Loucy (cell line): ENCODE measurements at regions not wholly inside any gene's neighbourhood (a gene's known extent, or its start where the extent isn't known, plus 50 kb on each side); places are given as distances from the start of the nearest gene placed in this dataset.

Source experiments
- EZH2phosphoT487 ChIP-seq: fragments of 200-600 bp; IDR thresholded peaks from 2 replicates; pipeline ENCODE4 v1.6.1; 2018; ENCODE audit warnings: antibody characterized with exemption, mild to moderate bottlenecking, moderate library complexity, borderline replicate concordance
- TF ChIP-seq, protein P1 (sequence below): fragments of 200-600 bp; sonication (generic); conservative IDR thresholded peaks from 2 replicates; pipeline ENCODE4 v1.5.1; 2014; ENCODE audit warnings: mild to moderate bottlenecking, antibody characterized with exemption, low read length

GRCh38 chr17:77535892-77536291 lies 395.1 kb downstream of the SEC14L1 start:
- TF ChIP-seq, protein P1, sequence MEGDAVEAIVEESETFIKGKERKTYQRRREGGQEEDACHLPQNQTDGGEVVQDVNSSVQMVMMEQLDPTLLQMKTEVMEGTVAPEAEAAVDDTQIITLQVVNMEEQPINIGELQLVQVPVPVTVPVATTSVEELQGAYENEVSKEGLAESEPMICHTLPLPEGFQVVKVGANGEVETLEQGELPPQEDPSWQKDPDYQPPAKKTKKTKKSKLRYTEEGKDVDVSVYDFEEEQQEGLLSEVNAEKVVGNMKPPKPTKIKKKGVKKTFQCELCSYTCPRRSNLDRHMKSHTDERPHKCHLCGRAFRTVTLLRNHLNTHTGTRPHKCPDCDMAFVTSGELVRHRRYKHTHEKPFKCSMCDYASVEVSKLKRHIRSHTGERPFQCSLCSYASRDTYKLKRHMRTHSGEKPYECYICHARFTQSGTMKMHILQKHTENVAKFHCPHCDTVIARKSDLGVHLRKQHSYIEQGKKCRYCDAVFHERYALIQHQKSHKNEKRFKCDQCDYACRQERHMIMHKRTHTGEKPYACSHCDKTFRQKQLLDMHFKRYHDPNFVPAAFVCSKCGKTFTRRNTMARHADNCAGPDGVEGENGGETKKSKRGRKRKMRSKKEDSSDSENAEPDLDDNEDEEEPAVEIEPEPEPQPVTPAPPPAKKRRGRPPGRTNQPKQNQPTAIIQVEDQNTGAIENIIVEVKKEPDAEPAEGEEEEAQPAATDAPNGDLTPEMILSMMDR = no peak
- no peak for TF ChIP-seq EZH2phosphoT487
